D721Med (cell line): ENCODE measurements at regions not wholly inside any gene's neighbourhood (a gene's known extent, or its start where the extent isn't known, plus 50 kb on each side); places are given as distances from the start of the nearest gene placed in this dataset.

Source experiments
- DNase-seq: peaks from one replicate; pipeline ENCODE4 v3.0.0; 2011; ENCODE audit warnings: low spot score; ENCODE audit not compliant: insufficient read length
- FAIRE-seq: peaks from 2 replicates; lab custom pipeline; 2011; peaks lifted over from hg19 to GRCh38; lab: Jason Lieb, UNC
- TF ChIP-seq, protein P1 (sequence below): IDR thresholded peaks from 2 replicates; pipeline ENCODE4 v1.5.1; 2012; ENCODE audit warnings: mild to moderate bottlenecking, control low read depth; ENCODE audit not compliant: insufficient read depth; ENCODE audit errors: missing control alignments

DNA sequence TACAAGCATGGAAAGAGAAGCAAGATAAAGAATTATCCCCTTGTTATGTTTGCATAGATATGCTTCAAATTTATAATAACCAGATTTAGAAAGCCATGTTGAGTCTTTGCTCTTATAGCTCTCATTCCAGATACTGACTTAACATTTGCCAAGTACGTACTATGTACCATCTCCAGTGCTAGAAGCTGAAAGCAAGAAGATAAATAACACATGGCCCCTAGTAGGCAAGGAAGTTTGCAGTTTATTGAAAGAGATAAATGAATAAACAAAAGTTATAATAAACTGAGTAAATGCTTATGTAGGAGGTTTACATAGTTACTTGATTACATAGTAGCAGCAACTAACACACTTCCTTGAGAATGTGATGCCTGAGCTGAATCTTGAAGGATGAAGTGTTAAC, 628.4 kb downstream of the HINT1 start:
- FAIRE-seq = no peak

DNA sequence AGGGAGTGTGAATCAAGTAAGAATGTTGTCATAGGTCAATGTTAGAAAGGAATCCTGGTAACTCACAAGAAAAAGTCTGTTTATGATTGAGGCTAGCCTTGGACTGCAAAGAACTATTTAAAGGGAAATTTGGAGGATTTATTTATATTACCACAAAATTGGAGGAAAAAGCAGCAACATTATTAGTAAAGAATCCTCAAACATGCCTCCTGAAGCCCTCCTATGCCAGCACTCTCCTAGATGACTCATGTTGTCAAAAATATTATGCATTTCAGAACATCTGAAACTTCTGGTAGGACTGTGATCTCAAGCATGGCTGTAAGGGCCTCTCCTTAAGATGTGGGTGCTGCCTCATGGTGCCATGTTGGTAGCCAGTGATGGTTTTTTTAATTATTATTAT, 628.5 kb downstream of the CHSY3 start:
- FAIRE-seq (no peak), DNase-seq (no peak)
- TF ChIP-seq, protein P1, sequence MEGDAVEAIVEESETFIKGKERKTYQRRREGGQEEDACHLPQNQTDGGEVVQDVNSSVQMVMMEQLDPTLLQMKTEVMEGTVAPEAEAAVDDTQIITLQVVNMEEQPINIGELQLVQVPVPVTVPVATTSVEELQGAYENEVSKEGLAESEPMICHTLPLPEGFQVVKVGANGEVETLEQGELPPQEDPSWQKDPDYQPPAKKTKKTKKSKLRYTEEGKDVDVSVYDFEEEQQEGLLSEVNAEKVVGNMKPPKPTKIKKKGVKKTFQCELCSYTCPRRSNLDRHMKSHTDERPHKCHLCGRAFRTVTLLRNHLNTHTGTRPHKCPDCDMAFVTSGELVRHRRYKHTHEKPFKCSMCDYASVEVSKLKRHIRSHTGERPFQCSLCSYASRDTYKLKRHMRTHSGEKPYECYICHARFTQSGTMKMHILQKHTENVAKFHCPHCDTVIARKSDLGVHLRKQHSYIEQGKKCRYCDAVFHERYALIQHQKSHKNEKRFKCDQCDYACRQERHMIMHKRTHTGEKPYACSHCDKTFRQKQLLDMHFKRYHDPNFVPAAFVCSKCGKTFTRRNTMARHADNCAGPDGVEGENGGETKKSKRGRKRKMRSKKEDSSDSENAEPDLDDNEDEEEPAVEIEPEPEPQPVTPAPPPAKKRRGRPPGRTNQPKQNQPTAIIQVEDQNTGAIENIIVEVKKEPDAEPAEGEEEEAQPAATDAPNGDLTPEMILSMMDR = no peak

More for the DNA sequence above, 628.4 kb downstream of the HINT1 start:
- TF ChIP-seq, protein P1 = no peak
- DNase-seq = no peak

DNA sequence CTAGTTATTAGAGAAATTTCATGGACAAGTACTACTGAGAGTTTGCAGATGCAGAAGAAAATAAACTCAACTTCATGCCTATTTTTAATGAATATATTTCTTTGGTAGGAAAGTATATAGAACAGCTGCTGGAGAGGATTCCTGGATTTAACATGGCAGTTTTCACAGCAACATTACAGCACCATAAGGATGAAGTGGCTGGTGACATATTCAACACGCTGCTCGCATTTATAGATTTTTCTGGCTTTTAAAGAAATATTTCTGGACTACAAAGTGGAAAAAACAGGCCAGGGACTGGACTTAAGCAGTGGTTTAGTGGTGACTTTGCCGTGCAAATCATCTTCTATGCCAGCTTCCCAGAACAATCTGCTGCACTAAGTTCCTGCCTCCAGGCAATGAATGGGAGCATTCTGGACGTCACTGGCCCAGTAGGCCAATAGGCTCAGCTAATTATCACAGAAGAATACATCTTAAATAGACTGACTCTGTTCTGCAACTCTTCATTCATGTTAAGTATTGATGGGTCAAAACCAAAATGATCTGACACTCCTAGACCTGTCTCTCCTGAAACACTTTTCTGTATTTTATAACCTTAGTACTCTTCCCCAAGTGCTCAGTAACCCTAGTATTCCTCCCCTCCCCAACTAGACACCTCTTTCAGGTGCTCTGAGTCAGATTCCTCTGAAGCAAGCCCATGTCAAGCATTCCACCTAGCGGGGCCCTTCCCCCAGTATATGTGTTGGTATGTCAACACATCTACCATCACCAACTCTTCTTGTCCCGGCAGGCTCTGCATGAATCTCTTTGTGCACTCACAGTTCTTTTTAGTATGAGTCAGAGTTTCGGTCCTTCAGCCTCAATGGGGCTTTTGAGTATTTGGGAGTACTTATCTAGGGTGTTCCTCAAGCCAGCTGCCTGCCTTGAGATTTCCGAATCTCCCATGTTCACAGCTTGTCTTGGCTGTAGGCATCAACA, 625.5 kb downstream of the CHSY3 start:
- TF ChIP-seq, protein P1 = no peak
- FAIRE-seq = no peak
- no peak for DNase-seq

DNA sequence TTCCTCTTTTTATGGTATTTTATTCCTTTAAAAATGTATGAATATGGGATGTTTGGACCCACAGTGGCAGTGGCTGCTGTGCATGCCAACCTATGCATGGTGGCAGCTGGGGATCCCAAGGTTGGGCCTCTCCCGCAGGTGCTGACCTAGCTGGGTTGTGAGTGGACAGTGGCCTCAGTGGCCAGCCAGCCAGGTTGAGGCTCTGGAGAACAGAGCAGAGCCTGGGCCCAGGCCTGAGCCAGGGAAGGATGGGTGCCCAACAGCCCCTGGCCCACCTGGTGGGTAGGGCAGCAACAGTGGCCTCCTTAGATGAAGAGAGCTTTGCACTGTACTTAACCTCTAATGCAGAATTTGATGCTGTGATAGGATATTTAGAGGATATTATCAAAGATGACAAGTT, 624.8 kb downstream of the CHSY3 start:
- no peak for FAIRE-seq
- DNase-seq = no peak
- TF ChIP-seq, protein P1 = no peak

DNA sequence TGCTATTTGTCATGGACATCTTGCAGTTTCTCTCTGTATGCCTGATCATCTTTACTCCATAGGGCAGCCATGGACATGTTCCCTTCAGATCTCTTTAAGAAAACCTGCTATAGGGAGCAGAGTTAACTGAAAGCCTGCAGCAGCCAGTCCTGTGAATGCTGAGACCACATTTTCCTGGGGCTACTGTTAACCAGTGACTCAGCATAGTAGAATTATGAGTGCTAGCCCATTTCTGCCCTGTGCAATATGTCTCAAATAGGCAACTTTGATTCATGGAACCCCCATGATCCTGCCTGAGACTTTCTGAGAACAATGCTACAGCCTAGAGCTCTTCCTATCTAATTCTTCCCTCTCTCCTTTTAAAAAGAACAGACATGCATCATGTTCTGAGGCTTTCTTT, 624.2 kb downstream of the CHSY3 start:
- TF ChIP-seq, protein P1 = no peak
- DNase-seq = no peak
- FAIRE-seq = no peak

DNA sequence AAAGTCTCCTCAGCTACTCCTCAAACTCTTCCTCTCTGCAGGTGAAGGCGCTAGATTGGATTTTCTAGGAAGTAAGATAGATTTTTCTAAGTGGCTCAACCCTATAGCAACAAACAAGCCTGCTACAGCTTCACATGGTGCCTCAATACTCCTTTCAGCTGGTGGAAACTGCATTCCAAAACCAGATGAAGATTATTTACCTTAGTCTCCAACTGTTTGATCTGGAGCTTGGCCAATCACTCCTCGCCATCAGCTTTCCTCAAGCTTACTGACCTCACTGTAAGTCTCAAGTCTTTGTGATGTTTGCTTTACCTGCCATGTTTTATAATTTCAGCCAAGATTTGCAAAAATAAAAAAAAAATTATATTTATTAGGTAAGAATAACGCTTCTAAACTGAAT, 622.4 kb downstream of the CHSY3 start:
- TF ChIP-seq, protein P1 = no peak
- DNase-seq (no peak), FAIRE-seq (no peak)

DNA sequence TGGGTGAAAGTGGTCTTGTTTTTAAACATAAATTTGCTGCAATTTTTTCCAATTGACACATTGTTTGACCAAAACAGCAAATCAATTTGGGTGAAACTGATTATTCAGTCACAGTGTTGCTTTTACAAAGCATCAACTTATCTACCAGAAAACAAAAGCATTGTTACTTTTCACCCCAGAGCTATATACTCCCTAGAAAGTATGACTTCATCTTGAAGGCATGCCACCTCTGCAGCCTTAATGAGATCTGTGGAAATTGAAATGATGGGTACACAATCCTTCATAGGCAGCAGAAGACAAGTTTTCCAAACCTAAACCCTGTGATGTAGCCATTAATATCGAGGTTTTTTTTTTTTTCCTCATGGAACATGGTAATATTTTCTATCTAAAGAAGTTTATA, 615.9 kb downstream of the CHSY3 start:
- TF ChIP-seq, protein P1 = no peak
- FAIRE-seq = no peak

More for the DNA sequence above, 615.9 kb downstream of the CHSY3 start:
- no peak for DNase-seq
